ENCODE measurements at regions not wholly inside any gene's neighbourhood (a gene's known extent, or its start where the extent isn't known, plus 50 kb on each side); places are given as distances from the start of the nearest gene placed in this dataset.

- no peak overlapping the region for H3K4me3 ChIP-seq (ENCODE audit: low read length)
- DNase-seq (ENCODE audit: low read depth) = peak; percentile 73
- no peak for TF ChIP-seq CTCF (IDR thresholded peaks at IDR 0.05; ENCODE audit: insufficient read depth, low read depth, low read length, missing control alignments)
These were observed 50.8 kb upstream of the BEND6 start for GRCh38 chr6:56904068-56904467.

GRCh38 chr6:56902641-56903464 lies 52.1 kb upstream of the BEND6 start:
- H3K4me3 ChIP-seq (ENCODE audit: low read length) = no peak overlapping the region
- TF ChIP-seq CTCF (IDR thresholded peaks at IDR 0.05; ENCODE audit: insufficient read depth, low read depth, low read length, missing control alignments) = peak; percentile 62
- DNase-seq (ENCODE audit: low read depth) = peak; percentile 39

GRCh38 chr6:56900784-56901183 lies 54.1 kb upstream of the BEND6 start:
- no peak overlapping the region for H3K4me3 ChIP-seq (ENCODE audit: low read length)
- DNase-seq (ENCODE audit: low read depth) = no peak
- TF ChIP-seq CTCF (IDR thresholded peaks at IDR 0.05; ENCODE audit: insufficient read depth, low read depth, low read length, missing control alignments) = no peak

- no peak for TF ChIP-seq CTCF (IDR thresholded peaks at IDR 0.05; ENCODE audit: insufficient read depth, low read depth, low read length, missing control alignments)
- DNase-seq (ENCODE audit: low read depth) = no peak
These were observed 55.2 kb upstream of the BEND6 start for GRCh38 chr6:56899753-56900152.

GRCh38 chr6:56899311-56899710 lies 55.6 kb upstream of the BEND6 start:
- no peak for DNase-seq (ENCODE audit: low read depth)
- no peak overlapping the region for H3K4me3 ChIP-seq (ENCODE audit: low read length)
- no peak for TF ChIP-seq CTCF (IDR thresholded peaks at IDR 0.05; ENCODE audit: insufficient read depth, low read depth, low read length, missing control alignments)

More at GRCh38 chr6:56899753-56900152, 55.2 kb upstream of the BEND6 start:
- H3K4me3 ChIP-seq (ENCODE audit: low read length) = no peak overlapping the region

GRCh38 chr6:56897789-56898529 lies 56.9 kb upstream of the BEND6 start:
- TF ChIP-seq CTCF (IDR thresholded peaks at IDR 0.05; ENCODE audit: insufficient read depth, low read depth, low read length, missing control alignments) = no peak
- DNase-seq (ENCODE audit: low read depth) = no peak
- no peak overlapping the region for H3K4me3 ChIP-seq (ENCODE audit: low read length)
